ENCODE measurements at regions not wholly inside any gene's neighbourhood (a gene's known extent, or its start where the extent isn't known, plus 50 kb on each side); places are given as distances from the start of the nearest gene placed in this dataset.
A peak's percentile ranks its signal among the peaks of the same experiment; 100 is the strongest.

DNA sequence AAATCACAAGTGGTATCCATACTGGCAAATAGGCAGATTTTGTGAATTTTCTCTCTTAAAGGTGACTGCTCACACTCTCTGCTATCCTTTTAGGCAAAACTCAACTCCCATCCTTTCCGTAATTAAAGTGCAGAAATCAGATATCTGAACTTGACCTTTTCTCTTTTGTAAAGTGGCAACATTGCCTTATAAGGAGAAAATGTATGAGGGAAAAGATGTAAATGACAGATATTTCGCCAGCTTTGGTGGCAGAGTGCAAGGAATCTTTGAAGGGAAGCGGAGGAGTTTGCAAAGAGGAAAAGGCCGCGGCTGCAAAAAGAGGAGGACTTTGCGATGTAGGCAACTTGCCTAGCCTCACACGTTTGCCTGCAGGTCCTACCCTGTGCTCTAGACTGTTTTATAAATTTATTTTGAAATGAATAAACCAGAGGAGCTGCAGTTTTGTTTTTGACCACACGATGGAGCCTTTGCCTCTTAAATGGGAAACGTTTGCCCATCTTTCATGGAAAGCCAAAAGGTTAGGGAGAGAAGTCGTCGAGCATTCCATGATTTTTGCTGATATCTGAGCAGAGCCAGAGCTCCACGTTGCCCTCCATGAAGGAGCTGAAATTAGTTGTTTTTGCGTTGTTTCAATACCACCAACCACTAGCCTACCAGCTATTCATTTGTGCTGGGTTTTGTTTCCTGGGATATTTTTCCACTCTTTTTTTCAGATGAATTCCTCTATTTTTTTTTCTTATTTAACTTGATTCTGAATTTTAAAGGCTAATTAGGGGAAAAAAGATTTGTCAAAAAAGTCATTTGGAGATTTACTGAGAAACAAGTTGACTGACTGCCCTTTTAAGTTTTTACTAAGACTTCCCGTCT, 242.3 kb downstream of the LMX1A start:
- H4K20me1 ChIP-seq (ENCODE audit: insufficient read depth): no peaks in the 10 kb centered on the region
- no peak overlapping the region for H3K9ac ChIP-seq
- peaks cover 4% of the 10 kb centered on the region; the same call in 1 of the 2 replicates for H3K27me3 ChIP-seq (ENCODE audit: insufficient read depth)
- no peaks in the 10 kb centered on the region for H3K36me3 ChIP-seq (replicated peaks in 1 of 2; ENCODE audit: control insufficient read depth in 1 of 2, insufficient read depth in 2 of 2, low read length in 1 of 2)
- ChIA-PET POLR2A (no interaction called here), CTCF (interaction anchor here (0.6 to 2.8 kb wide), 17 partner anchors 8 to 1288 kb away, joined by 3 to 9 read pairs (median 4); no protein-coding TSS in a partner anchor)
- peak; percentile 41 for DNase-seq
- H3K27ac ChIP-seq (ENCODE audit: low read depth in 2 of 2, low read length in 1 of 2): no peak overlapping the region
- no peaks in the 10 kb centered on the region for H3K9me3 ChIP-seq
- H3K9me2 ChIP-seq: no peaks in the 10 kb centered on the region
- no peak overlapping the region for H2AFZ ChIP-seq (ENCODE audit: low read depth)
- H3F3A ChIP-seq (replicated peaks; ENCODE audit: insufficient read depth): no peaks in the 10 kb centered on the region
- H3K4me2 ChIP-seq: no peak overlapping the region
- H3K79me2 ChIP-seq (ENCODE audit: insufficient read depth): no peaks in the 10 kb centered on the region
- WGBS (ENCODE audit: low lambda C conversion rate): 9% methylated on average over 14 of the region's 14 CpGs
- H3K4me1 ChIP-seq (ENCODE audit: control insufficient read depth in 1 of 2, insufficient read depth in 2 of 2, low read depth in 1 of 2, low read length in 1 of 2): 0 out of 4 replicates have a peak, but pooled peaks cover 0 to 5% of the 10 kb centered on the region in 2 experiments
- H3K4me3 ChIP-seq (ENCODE audit: low read depth in 2 of 2, low read length in 1 of 2): peak overlapping the region in 1 of 2 experiments; percentile 14; a peak in 1 of 4 replicates
- no peak for TF ChIP-seq TEAD4 (IDR thresholded peaks at IDR 0.05; ENCODE audit: borderline replicate concordance, insufficient read depth)
- peak; percentile 69 for TF ChIP-seq RAD21 (IDR thresholded peaks at IDR 0.05; ENCODE audit: low read length)
- TF ChIP-seq SMC3 (IDR thresholded peaks at IDR 0.05; ENCODE audit: low read depth, low read length): peak; percentile 49; the same call in 1 of the 2 replicates
- no peak for TF ChIP-seq MXI1 (IDR thresholded peaks at IDR 0.05; ENCODE audit: low read depth, low read length)
- TF ChIP-seq TCF12 (IDR thresholded peaks at IDR 0.05): no peak
- TF ChIP-seq, protein P1, sequence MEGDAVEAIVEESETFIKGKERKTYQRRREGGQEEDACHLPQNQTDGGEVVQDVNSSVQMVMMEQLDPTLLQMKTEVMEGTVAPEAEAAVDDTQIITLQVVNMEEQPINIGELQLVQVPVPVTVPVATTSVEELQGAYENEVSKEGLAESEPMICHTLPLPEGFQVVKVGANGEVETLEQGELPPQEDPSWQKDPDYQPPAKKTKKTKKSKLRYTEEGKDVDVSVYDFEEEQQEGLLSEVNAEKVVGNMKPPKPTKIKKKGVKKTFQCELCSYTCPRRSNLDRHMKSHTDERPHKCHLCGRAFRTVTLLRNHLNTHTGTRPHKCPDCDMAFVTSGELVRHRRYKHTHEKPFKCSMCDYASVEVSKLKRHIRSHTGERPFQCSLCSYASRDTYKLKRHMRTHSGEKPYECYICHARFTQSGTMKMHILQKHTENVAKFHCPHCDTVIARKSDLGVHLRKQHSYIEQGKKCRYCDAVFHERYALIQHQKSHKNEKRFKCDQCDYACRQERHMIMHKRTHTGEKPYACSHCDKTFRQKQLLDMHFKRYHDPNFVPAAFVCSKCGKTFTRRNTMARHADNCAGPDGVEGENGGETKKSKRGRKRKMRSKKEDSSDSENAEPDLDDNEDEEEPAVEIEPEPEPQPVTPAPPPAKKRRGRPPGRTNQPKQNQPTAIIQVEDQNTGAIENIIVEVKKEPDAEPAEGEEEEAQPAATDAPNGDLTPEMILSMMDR (IDR thresholded peaks at IDR 0.05): peak; percentile 84

DNA sequence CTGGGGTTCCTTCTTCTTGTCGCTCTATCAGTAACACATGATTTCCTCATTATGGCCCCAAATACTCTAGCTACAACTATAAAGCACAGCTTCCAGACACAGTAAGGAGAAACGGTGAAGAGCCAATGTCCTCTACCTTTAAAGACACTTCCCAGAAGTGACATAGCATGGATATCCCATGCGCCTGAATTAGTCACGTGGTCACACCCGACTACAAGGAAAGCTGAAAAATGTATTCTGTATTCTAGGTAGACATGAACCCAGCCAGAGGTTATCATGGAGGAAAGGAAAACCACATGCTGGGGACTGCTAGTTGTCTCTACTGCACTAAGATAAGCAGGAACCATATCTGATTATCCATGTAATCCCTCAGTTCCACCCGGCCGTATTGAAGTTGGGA, 244.3 kb downstream of the LMX1A start:
- Histone ChIP-seq H4K20me1 (ENCODE audit: insufficient read depth) (no peaks in the 10 kb centered on the region), H3K36me3 (replicated peaks in 1 of 2; ENCODE audit: control insufficient read depth in 1 of 2, insufficient read depth in 2 of 2, low read length in 1 of 2) (no peaks in the 10 kb centered on the region), H3K4me1 (ENCODE audit: control insufficient read depth in 1 of 2, insufficient read depth in 2 of 2, low read depth in 1 of 2, low read length in 1 of 2) (0 out of 4 replicates have a peak, but pooled peaks cover 0 to 5% of the 10 kb centered on the region in 2 experiments), H3K79me2 (ENCODE audit: insufficient read depth) (no peaks in the 10 kb centered on the region), H3K4me3 (ENCODE audit: low read depth in 2 of 2, low read length in 1 of 2) (no peak overlapping the region), H3K9ac (no peak overlapping the region), H3K9me2 (no peaks in the 10 kb centered on the region), H3K27me3 (ENCODE audit: insufficient read depth) (no peaks in the 10 kb centered on the region; the same call in 1 of the 2 replicates), H3K9me3 (no peaks in the 10 kb centered on the region), H2AFZ (ENCODE audit: low read depth) (no peak overlapping the region), H3K27ac (ENCODE audit: low read depth in 2 of 2, low read length in 1 of 2) (no peak overlapping the region), H3K4me2 (no peak overlapping the region), H3F3A (replicated peaks; ENCODE audit: insufficient read depth) (no peaks in the 10 kb centered on the region)
- TF ChIP-seq NRF1 (IDR thresholded peaks at IDR 0.05; ENCODE audit: low read depth, low read length): no peak
- no peak for TF ChIP-seq GATA2 (CRISPR knock-in tag; IDR thresholded peaks at IDR 0.05)
- TF ChIP-seq FOXJ3 (CRISPR knock-in tag; IDR thresholded peaks at IDR 0.05): no peak
- no peak for TF ChIP-seq RAD21 (IDR thresholded peaks at IDR 0.05; ENCODE audit: low read length)
- no peak for TF ChIP-seq CHD2 (IDR thresholded peaks at IDR 0.05; ENCODE audit: low read length, partially characterized antibody)
- TF ChIP-seq, protein P2, sequence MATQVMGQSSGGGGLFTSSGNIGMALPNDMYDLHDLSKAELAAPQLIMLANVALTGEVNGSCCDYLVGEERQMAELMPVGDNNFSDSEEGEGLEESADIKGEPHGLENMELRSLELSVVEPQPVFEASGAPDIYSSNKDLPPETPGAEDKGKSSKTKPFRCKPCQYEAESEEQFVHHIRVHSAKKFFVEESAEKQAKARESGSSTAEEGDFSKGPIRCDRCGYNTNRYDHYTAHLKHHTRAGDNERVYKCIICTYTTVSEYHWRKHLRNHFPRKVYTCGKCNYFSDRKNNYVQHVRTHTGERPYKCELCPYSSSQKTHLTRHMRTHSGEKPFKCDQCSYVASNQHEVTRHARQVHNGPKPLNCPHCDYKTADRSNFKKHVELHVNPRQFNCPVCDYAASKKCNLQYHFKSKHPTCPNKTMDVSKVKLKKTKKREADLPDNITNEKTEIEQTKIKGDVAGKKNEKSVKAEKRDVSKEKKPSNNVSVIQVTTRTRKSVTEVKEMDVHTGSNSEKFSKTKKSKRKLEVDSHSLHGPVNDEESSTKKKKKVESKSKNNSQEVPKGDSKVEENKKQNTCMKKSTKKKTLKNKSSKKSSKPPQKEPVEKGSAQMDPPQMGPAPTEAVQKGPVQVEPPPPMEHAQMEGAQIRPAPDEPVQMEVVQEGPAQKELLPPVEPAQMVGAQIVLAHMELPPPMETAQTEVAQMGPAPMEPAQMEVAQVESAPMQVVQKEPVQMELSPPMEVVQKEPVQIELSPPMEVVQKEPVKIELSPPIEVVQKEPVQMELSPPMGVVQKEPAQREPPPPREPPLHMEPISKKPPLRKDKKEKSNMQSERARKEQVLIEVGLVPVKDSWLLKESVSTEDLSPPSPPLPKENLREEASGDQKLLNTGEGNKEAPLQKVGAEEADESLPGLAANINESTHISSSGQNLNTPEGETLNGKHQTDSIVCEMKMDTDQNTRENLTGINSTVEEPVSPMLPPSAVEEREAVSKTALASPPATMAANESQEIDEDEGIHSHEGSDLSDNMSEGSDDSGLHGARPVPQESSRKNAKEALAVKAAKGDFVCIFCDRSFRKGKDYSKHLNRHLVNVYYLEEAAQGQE (IDR thresholded peaks at IDR 0.05; ENCODE audit: low read depth, low read length): no peak
- TF ChIP-seq SIN3A (IDR thresholded peaks at IDR 0.05; ENCODE audit: borderline replicate concordance, low read depth, low read length): no peak
- no peak for TF ChIP-seq POLR2AphosphoS5 (IDR thresholded peaks at IDR 0.05; ENCODE audit: low read depth, low read length)
- ChIA-PET CTCF (interaction anchor here (1.0 to 2.8 kb wide), 3 partner anchors 17 to 33 kb away, joined by 3 to 9 read pairs (median 7); no protein-coding TSS in a partner anchor), POLR2A (no interaction called here)
- DNase-seq: no peak
- 48% methylated on average over 7 of the region's 7 CpGs for WGBS (ENCODE audit: low lambda C conversion rate)
